ENCODE measurements at regions not wholly inside any gene's neighbourhood (a gene's known extent, or its start where the extent isn't known, plus 50 kb on each side); places are given as distances from the start of the nearest gene placed in this dataset.

DNA sequence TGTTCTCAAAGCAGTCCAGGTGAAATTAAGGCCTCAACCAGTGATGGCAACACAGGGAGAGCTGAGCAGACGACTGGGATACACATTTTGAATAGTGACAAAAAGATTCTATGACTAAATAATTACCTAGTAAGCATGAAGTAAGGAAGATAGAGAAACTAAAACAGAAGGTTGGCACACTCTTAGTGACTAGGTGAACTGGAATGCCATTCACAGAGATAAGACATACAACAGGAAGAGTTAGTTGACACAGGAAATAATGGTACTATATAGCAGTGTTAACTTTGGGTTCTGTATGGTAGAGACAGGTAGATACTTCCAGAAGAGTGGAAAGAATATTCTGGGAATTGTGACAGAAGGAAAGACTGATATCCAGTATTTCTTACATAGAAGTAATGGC lies 181.8 kb upstream of the NT5C1B start:
- no peak for DNase-seq

DNA sequence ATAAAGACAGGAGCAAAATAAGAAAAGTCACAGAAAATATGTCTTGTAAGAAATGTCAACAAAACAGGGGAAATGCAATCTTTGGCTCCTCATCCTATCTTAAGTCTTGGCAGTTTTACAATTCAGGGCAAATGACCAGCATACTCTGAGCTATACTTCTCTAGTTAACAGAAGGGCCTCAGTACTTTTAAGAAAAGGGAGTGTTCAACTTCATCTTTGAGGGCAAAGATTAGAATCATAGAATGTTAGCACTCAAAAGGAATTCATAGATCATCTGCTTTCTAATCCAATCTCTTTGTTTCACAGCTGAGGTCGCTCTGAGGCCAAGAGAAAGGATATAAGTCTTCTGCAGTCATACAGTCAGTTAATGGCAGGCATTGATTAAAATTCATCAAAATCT lies 174.0 kb upstream of the NT5C1B start:
- no peak for DNase-seq

DNA sequence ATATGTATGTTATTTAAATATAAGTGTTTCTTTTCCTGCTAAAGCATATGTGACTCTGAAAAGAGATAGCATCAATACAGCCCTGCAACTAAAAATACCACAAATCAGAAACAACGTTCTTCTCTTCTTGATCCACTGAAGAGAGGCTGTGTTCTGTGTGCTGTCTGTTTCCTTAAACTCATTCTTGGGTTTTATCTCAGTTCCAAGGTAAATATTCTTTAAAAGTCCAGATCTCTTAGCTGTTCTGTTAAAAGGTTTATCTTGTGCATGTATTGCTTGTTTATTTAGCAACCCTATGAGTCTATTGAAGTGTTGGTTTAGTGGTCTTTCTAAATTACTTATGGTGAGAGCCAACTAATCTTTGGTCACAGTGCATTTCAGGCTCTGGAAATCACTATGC lies 173.3 kb upstream of the NT5C1B start:
- no peak for DNase-seq

DNA sequence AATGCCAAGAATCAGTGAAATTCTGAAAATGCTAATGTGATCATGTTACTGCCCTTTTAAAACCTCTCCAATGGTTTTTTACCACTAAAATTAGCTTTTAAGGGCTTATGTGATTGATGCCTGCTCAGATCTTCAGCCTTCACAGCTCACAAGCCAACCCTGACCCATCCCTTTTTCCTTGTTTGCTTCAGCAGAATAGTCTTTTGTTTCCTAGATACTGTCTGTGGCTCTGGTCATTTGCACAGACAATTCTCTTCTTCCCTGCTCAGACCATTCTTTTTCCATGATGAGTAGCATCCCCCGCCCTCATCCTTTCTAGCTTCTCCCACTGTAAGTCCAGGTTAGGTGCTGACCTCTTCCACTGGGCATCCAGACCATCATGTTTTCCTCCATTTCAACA lies 164.9 kb upstream of the NT5C1B start:
- DNase-seq, result no peak

DNA sequence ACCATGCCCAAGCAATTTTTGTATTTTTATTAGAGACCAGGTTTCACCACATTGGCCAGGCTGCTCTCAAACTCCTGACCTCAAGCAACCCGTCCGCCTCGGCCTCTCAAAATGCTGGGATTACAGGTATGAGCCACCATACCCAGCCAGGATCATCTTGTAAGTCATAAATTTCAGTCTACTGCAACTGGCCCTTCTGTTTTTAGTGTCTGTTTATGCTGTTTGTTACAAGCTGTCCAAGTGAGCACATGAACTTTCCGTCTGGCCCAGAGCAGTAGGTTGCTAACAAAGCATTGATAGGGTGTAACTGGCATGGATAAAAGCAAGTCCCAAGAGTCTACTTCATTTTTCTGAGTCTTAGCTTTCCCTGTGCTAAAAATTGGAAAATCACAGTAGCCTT lies 164.4 kb upstream of the NT5C1B start:
- no peak for DNase-seq

DNA sequence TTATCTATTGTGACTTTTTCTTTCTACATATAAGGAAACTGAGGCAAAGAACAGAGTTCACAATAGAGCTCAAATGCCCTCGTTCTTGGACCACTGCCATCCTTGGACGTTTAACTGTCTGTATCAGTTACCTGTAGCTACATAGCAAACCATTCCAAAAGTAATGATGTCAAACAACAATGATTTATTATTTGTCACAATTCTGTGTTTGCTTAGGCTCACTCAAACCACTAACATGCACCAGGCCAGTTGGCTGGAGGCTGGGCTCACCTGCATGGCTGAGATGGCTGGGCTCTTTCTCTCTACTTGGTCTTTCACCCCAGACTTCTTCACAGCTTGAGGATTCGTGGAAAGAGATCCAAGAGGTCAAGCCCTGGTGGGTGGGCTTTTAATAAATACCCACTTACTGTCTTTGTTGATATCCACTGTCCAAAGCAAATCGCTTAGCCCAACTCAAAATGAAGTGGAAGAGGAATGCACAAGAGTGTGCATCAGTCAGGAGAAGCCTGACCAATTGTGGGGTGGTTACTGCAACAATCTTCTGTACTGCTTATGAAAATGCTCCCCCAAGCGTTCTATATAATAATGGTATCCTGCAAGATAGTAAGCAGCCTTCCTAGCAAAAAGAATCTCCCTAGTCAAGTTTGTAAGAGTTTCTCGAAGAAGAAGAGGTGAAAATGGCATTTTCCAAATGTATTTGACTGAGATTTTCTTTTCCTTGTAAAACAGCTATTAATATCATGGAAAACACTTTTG lies 163.5 kb upstream of the NT5C1B start:
- DNase-seq, result no peak

DNA sequence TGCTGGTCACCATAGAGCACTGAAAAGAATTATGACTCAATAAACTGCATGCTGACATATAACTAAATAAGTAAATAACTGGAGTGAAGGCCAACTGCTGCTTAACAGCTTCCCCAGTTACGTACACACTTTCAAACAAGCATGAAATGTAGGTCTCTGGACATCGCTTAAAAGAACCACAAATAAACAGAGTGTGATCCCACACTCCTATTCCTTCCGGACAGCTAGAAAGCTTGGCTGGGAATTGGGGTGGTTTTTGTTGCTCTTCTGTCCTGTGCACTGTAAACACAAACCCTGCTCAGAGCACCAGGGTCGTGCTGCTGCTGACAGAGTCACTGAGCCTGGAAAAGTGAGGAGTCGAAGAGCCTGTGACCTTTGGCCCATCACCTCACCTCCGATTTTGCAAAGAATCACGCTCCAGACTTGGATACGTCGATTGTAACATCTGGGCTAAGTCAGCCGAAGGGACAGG lies 162.7 kb upstream of the NT5C1B start:
- DNase-seq, result peak; percentile 19

DNA sequence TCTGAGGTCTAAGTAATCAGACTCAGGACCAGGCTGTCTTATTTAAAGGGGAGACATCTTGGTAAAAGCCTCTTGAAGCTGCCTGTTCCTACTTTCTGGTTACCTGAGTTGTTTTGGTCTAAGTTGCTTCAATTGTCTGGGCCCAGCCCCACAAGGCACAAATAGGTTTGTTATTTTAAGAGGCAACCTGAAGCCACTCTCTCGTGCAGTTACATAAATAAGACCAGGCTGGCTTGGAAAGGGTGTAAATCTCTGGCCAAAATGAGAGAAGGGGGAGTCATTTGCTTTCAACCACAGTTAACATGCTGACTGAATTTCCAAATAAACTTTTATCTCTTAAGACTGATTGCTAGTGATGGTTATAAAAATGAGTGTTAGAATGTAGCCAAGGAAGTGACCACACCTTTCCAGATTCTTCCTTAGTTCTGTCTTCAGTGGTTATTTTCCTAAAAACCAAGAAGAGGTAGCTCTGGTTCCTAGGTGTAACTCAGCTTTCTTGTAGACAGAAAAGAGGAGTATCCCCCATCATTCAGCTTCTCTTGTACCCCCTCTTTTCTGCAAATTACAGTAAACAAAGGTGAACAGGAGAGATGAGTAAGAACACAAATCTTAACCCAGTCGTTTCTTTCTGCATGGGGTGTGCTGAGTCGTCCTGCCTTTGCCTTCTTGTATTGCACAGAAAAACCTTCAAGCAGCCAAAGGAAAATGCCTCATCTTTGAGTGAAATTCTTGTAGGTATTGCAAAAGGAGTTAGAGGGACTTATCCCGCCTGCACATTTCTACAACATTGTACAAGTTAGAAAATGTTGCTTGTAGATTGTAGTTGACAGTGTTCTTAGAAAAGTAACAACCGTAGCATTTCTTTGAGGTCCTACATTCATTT lies 161.5 kb upstream of the NT5C1B start:
- DNase-seq, result peak; percentile 11

DNA sequence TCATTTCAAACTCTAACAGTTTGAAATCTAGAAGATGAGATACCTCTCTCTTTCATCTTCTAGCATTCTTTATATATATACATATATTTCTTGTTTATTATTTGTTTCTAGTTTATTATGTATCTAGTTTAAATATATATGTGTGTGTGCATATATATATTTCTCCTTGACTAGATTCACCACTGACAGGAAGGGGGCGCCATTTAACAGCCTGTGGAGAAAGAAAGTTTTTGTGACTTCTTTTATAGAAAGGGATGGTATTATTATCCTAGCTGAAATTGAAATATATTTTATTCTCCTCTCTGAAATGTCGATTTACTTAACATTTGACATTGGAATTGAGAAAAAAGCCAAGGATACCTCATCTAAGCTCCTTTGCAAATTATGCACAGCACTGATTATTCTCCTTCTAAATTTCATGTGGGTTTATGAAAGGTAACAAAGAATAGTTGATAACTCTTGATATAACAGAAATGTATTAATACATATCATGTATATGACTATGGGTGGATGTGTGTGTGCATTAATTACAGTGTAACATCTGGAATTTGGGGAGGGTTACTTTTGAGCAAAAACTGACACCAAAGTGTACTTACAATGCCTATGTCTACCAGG lies 160.7 kb upstream of the NT5C1B start:
- peak; percentile 29 for DNase-seq

DNA sequence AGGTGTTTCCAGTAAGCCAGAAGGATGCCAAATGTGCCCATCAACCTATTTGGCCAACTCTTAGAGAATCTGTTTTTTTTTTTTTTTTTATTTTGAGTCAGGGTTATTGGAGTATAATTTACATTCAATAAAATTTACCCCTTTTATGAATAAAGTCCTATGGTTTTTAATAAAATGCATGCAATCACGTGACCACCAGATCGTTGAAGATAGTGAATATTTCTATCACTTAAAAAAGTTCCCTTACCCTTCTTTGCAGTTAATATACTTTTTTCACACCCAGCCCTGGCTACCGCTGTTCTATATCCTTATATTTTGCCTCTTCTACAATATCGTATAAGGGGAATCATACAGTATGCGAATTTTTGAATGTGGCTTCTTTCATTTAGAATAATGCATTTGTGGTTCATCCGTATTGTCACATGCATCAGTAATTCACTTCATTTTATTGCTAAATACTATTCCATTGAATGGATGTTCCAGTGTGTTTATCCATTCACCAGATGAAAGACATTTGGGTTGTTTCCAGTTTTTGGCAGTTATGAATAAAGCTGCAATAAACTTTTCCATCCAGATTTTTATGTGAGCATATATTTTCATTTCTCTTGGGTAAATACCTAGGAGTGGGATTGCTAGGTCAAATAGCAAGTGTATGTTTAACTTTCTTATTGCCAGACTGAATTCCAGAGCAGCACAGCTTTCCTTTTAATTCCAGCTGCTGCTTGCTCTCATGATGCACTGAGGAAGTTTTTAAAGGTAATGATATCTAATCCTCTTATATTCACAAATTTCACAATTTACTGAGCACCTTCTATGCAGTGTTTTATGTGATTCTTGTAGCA lies 156.3 kb upstream of the NT5C1B start:
- DNase-seq, result no peak

DNA sequence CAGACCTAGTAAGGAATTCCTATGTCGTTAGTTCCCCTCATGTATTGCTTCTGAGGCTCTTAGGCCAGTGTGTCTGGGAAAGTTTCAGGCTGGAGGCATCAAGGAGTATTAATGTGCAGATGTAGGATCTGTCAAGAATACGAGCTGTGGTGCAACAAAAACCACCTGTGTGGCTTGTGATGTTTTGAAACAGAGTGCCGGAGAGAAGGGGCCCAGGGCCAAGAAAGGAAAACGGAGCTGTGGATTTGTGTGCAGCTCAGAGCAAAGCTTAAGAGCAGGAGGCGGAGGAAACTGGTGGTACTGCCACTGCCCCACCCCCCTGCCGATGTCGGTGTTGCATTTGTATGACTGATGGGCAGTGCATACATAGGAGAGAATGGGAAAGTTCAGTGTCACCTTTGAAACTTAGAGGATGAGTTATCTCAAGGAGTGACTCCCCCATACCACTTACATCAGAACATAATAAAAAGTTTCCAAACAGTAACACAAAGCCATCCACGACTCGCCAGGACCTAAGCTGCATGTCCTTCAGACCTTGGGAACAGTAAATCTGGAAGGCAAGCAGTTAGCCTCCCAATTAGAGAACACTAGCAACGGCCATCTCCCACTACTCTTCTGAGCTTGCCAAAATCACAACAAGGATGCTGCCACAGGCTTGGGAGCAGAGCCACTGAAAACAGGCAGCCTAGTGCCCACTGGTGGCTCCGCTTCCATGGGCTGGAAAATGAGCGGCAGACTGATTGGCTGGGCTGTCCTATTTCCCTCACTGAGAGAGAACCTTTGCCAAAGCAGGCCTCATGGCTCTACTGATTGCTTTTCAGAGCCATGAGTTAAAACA lies 152.7 kb upstream of the NT5C1B start:
- DNase-seq, result no peak

DNA sequence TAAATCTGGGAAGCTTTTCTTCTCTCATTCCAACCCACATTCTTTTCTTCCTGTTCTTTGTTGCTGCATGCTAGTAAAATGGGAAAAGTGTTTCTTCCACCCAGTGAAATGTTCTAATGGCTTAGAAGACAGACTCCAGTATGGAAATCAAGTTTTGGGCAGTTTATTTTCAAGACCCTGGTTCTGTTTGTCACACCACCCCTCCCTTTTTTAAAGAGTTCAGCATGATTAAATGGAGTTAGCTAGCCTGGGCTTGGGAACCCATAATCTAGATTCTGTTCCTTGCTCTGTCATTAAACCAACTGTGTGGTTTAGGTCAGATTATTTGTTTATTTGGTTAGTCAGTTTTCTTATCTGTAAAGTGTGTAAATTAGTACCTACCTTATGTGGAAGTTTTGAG lies 151.8 kb upstream of the NT5C1B start:
- no peak for DNase-seq

DNA sequence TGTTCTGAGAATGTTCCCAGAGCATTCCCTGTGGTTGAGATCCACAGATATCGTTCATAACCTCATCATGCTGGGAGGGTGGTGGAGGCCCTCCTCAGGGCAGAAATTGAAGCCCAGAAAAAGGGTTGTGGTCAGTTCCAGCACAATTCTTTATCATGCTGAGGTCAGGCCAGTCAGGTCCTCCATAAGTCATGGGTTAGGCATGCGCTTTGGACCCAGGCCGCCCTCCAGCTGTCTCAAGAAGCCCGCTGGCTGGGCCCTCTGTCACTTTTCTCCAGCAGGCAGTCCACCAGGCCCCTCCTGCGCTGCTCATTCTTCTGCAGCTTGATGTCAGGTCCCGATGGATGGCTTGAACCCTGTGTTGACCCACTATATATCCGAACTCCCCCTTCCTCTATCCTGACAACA lies 151.1 kb upstream of the NT5C1B start:
- no peak for DNase-seq

DNA sequence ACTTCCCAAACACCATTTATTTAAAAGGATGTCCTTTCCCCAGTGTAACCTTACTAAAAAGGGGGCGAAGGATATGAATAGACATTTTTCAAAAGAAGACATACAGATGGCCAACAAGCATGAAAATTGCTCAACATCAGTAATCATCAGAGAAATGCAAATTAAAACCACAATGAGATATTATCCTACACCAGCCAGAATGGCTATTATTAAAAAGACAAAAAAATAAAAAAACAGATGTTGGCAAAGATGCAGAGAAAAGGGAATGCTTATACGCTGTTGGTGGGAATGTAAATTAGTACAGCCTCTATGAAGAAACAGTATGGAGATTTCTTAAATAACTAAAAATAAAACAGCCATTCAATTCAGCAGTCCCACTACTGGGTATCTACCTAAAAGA lies 142.3 kb upstream of the NT5C1B start:
- DNase-seq, result no peak

DNA sequence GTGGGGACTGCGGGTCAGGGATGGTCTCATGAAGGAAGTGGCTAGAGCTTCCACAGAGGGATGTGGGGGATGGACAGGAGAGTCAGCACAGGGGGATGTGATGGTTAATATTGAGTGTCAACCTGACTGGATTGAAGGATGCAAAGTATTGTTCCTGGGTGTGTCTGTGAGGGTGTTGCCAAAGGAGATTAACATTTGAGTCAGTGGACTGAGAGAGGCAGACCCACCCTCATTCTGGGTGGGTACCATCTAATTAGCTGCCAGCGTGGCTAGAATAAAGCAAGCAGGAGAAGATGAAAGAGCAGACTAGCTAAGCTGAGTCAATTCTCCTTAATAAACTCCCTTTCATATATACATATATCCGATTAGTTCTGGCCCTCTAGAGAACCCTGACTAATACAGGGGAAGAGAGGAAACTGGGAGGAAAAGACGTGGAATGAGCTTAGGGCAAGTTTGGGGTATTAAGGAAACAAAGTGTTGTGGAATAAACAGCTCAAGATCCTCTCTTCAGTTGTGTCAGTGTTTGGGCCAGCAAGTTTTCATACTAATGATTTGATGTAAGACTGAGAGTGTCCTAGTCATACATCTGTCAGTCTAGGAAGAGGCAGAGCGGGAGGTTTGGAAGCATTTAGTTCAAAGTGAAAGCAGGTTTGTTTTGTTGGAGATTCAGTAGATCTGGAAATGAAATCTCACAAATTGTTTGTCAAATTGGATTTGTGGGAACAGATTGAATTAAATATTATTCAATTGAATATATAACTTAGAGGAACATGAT lies 135.2 kb upstream of the NT5C1B start:
- DNase-seq, result no peak

DNA sequence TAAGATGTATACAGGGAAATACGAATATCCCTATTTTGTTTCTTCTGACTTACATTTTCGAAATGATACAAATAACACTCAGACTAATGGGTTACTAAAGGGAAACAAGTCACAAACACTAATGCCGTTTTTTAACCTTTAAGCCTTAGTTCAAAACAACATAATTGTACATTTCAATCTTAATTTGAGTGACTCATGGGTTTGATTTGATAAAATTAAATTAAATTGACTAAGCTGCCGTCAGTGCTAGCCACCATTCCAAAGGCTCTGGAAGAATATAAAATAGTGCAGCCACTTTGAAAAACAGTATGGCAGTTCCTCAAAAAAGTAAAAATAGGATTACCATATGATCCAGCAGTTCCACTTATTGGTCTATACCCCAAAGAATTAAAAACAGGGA lies 133.8 kb upstream of the NT5C1B start:
- DNase-seq, result no peak

DNA sequence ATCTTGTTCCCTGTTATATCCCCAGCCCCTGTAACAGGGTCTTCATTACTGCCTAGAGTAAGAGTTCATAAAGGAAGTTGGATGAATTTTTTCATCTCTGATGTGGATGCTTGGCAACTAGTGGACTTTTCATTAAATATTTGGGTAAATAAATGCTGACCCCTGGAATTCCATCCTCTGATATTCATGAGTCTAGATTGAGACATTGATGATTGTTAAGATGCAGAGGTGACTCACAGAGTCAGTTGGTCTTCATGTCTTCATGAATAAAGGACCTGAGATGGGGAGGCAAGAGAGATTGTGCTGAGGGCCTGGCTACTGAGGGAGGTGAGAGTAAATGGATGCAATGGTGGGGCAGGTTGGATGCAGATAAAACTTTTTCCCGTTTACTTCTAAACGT lies 132.7 kb upstream of the NT5C1B start:
- DNase-seq, result no peak

DNA sequence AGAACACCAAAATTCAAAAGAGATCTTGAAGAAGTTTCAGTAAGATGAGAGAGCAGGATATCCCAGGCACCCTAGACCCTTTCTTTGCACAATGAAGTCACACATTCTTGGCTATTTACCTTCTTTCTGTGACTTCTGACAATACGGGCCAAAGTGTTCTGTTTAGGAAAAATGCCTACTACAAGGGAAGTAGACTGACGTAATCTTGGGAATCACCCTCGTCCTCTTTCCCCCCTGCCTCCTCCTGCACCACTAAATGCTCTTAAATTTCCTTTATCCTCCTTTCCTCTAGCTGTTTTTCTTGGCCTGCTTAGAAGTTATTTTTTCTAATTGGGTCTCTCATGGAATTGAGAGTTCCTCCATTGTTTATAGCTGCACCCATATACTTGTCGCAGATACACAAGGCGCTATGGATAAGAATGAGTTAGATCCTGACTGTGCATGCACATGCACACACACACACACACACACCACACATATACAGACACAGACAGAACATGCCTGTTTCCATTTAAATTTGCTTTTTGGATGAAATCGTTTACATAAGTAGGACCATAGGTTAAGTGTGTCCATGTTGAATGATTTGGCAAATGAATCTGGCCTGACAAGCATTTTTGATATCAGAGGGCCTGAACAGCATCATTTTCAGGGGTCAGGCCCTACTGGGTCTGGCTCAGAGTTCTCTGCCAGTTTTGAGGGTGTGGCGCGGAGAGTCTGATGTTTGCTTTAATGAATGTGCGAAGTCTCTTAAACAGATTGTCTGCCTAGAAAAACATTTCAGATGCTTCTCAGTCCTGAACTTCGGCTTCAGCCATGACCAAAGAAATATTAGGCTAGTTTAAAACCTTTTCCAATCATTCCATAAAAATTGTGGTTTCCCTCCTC lies 131.9 kb upstream of the NT5C1B start:
- DNase-seq, result no peak

DNA sequence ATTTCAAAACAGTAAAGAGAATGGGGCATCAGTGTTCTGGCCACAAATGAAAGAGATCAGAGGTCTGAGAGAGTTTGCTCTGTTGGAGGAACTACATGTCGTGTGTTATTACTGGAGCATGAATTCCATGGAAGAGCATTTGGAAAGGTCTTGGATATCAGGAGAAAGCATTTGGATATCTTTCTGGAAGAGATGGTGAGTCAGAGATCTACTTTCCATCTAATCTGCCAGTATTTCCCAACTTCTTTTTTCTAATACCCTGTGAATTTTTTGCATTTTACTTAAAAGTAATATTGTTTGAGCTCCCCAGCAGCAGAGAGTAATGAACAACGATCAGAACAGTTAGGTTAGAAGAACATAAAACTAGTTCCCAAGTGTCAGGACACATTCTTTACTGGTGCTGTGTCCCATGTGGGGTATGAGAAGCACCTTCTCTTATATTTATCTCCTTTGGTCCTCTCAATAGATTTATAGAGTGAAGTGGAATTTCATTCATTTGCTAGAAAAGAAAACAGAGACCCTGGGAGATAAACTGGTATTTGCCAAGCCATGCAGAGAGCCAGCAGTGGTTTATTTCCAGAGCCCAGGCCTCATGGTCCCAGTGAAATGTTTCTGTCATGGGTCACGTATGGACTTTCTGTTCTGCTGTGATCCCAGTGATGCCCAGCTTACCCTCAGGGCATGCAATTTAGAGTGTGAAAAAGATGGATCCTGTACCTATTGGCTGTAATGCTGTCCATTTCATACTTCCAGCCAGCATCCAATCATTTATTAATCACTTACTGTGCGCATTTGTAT lies 130.8 kb upstream of the NT5C1B start:
- DNase-seq, result no peak

Measured in skin of body (tissue), 1 donor.